Upper lobe of left lung (tissue), 6 donors: ENCODE measurements at regions not wholly inside any gene's neighbourhood (a gene's known extent, or its start where the extent isn't known, plus 50 kb on each side); places are given as distances from the start of the nearest gene placed in this dataset.

ENCODE experiments used
- ATAC-seq, 2 donors: fragments of 200-7000 bp; cut with Tn5 transposase; one replicate each; pipeline ENCODE4 v1.9.1; 2022; ENCODE audit warnings: mild to moderate bottlenecking in 2 of 2, moderate library complexity in 2 of 2; ENCODE audit not compliant: low FRiP score in 2 of 2
- DNase-seq, 2 donors: peaks; one replicate each; pipeline ENCODE4 v3.0.0-alpha.2; 2019 to 2020
- H3K27ac ChIP-seq, 4 donors: fragments of 200-600 bp; sonication (generic); one replicate each; pipeline ENCODE4 v1.5.1; 2016 to 2019
- H3K27me3 ChIP-seq, 4 donors: fragments of 200-600 bp; sonication (generic); one replicate each; pipeline ENCODE4 v1.5.1; 2017 to 2019
- H3K36me3 ChIP-seq, 4 donors: fragments of 200-600 bp; sonication (generic); one replicate each; pipeline ENCODE4 v1.5.1; 2016 to 2019
- H3K4me1 ChIP-seq, 4 donors: fragments of 200-600 bp; sonication (generic); one replicate each; pipeline ENCODE4 v1.5.1; 2018 to 2019
- H3K4me3 ChIP-seq, 4 donors: fragments of 200-600 bp; sonication (generic); one replicate each; pipeline ENCODE4 v1.5.1; 2017 to 2019; ENCODE audit warnings: mild to moderate bottlenecking in 2 of 4, moderate library complexity in 1 of 4
- H3K9me3 ChIP-seq, 4 donors: fragments of 200-600 bp; sonication (generic); one replicate each; pipeline ENCODE4 v1.5.1; 2018 to 2019
- CTCF ChIP-seq, 6 experiments: fragments of 450-650 bp in 4 of 6; fragments of 200-600 bp in 2 of 6; sonication (generic) in 2 of 6; IDR thresholded peaks; one replicate each; pipeline ENCODE4 v1.5.1; 2016 to 2019; ENCODE audit warnings: antibody characterized with exemption in 6 of 6
- EP300 ChIP-seq, 4 donors: sonication (generic); formaldehyde crosslinking; IDR thresholded peaks; one replicate each; pipeline ENCODE4 v1.5.1; 2017; ENCODE audit warnings: antibody characterized with exemption in 4 of 4, control low read depth in 2 of 4
- POLR2A ChIP-seq, 4 donors: fragments of 450-650 bp; IDR thresholded peaks; one replicate each; pipeline ENCODE4 v1.5.1; 2016 to 2017; ENCODE audit warnings: antibody characterized with exemption in 4 of 4, mild to moderate bottlenecking in 2 of 4
- POLR2AphosphoS5 ChIP-seq, 2 donors: sonication (generic); formaldehyde crosslinking; IDR thresholded peaks; one replicate each; pipeline ENCODE4 v1.5.1; 2017; ENCODE audit warnings: antibody characterized with exemption in 2 of 2
- WGBS, 2 donors: methylation state at CpG; one replicate each; pipeline ENCODE4 v1.1.5; 2017 to 2018; 5-methylcytosine and 5-hydroxymethylcytosine counted together
- donor health status: DM: no; HTN: no; CAD: no; lungs with moderate emphysema.
- donor health status: DM: no; HTN: yes; CAD: no; lungs with severe emphysema.

GRCh38 chr6:163744256-163744925, 329.9 kb downstream of the QKI start:
- DNase-seq (peak in 1 of 2 donors; percentile 64), ATAC-seq (no peak)
- Histone ChIP-seq H3K27me3 (no peaks in the 10 kb centered on the region), H3K9me3 (no peaks in the 10 kb centered on the region), H3K4me3 (no peak overlapping the region), H3K36me3 (no peaks in the 10 kb centered on the region), H3K4me1 (no peaks in the 10 kb centered on the region), H3K27ac (no peak overlapping the region)
- TF ChIP-seq CTCF (IDR thresholded peaks at IDR 0.05) (no peak), EP300 (IDR thresholded peaks at IDR 0.05) (no peak), POLR2AphosphoS5 (IDR thresholded peaks at IDR 0.05) (no peak), POLR2A (IDR thresholded peaks at IDR 0.05) (no peak)
- WGBS, 2 donors, result 96 to 98% methylated on average over 12 to 19 of the region's 19 CpGs

- WGBS, 2 donors, result 85 to 100% methylated on average over 2 to 4 of the region's 4 CpGs
- H3K4me1 ChIP-seq, result peaks cover 0 to 5% (median 4%) of the 10 kb centered on the region in 4 donors
- DNase-seq, result peak in 1 of 2 donors; percentile 45
- H3K27me3 ChIP-seq, result no peaks in the 10 kb centered on the region
- no peak overlapping the region for H3K27ac ChIP-seq
- no peak for ATAC-seq
- H3K4me3 ChIP-seq, result no peak overlapping the region
- no peaks in the 10 kb centered on the region for H3K9me3 ChIP-seq
- H3K36me3 ChIP-seq, result no peaks in the 10 kb centered on the region
- TF ChIP-seq EP300 (IDR thresholded peaks at IDR 0.05) (no peak), POLR2A (IDR thresholded peaks at IDR 0.05) (no peak), POLR2AphosphoS5 (IDR thresholded peaks at IDR 0.05) (no peak), CTCF (IDR thresholded peaks at IDR 0.05) (no peak)
Observed at GRCh38 chr6:163743796-163744195, 329.3 kb downstream of the QKI start.

- H3K9me3 ChIP-seq, result no peaks in the 10 kb centered on the region
- TF ChIP-seq POLR2A (IDR thresholded peaks at IDR 0.05) (no peak), POLR2AphosphoS5 (IDR thresholded peaks at IDR 0.05) (no peak), EP300 (IDR thresholded peaks at IDR 0.05) (no peak), CTCF (IDR thresholded peaks at IDR 0.05) (no peak)
- 69 to 77% methylated on average over 8 to 17 of the region's 17 CpGs for WGBS, 2 donors
- no peak for ATAC-seq
- H3K36me3 ChIP-seq, result no peaks in the 10 kb centered on the region
- no peaks in the 10 kb centered on the region for H3K27me3 ChIP-seq
- peak in 1 of 2 donors; percentile 81 for DNase-seq
- H3K4me1 ChIP-seq, result peaks cover 0 to 9% (median 9%) of the 10 kb centered on the region in 4 donors
- no peak overlapping the region for H3K27ac ChIP-seq
- H3K4me3 ChIP-seq, result no peak overlapping the region
Observed at GRCh38 chr6:163741743-163742363, 327.3 kb downstream of the QKI start.

- DNase-seq, result no peak
- ATAC-seq, result no peak
- TF ChIP-seq POLR2A (IDR thresholded peaks at IDR 0.05) (no peak), EP300 (IDR thresholded peaks at IDR 0.05) (no peak), CTCF (IDR thresholded peaks at IDR 0.05) (no peak), POLR2AphosphoS5 (IDR thresholded peaks at IDR 0.05) (no peak)
- 96 to 98% methylated on average over 5 of the region's 5 CpGs for WGBS, 2 donors
- no peaks in the 10 kb centered on the region for H3K36me3 ChIP-seq
- no peaks in the 10 kb centered on the region for H3K27me3 ChIP-seq
- H3K4me3 ChIP-seq, result no peak overlapping the region
- H3K4me1 ChIP-seq, result peaks cover 0 to 9% (median 9%) of the 10 kb centered on the region in 4 donors
- no peak overlapping the region for H3K27ac ChIP-seq
- no peaks in the 10 kb centered on the region for H3K9me3 ChIP-seq
Observed at GRCh38 chr6:163741342-163741741, 326.8 kb downstream of the QKI start.
